HAP-1 (cell line): ENCODE measurements at regions not wholly inside any gene's neighbourhood (a gene's known extent, or its start where the extent isn't known, plus 50 kb on each side); places are given as distances from the start of the nearest gene placed in this dataset.

Experiments
- DNase-seq, 2 experiments: peaks; one replicate each; pipeline ENCODE4 v3.0.0-alpha.2; 2016 to 2020; ENCODE audit warnings: low spot score in 2 of 2
- H3K27me3 ChIP-seq: fragments of 250-450 bp; sonication (Bioruptor Pico); 2 replicates; pipeline ENCODE4 v1.5.1; 2020; ENCODE audit warnings: low read depth, mild to moderate bottlenecking, moderate library complexity
- H3K36me3 ChIP-seq: fragments of 250-450 bp; sonication (Bioruptor Pico); replicated peaks from 2 replicates; pipeline ENCODE4 v1.5.1; 2020; ENCODE audit warnings: mild to moderate bottlenecking
- H3K4me1 ChIP-seq: fragments of 250-450 bp; sonication (Bioruptor Pico); 2 replicates; pipeline ENCODE4 v1.5.1; 2020; ENCODE audit warnings: mild to moderate bottlenecking
- H3K4me3 ChIP-seq: fragments of 250-450 bp; sonication (Bioruptor Pico); 2 replicates; pipeline ENCODE4 v1.5.1; 2020; ENCODE audit warnings: mild to moderate bottlenecking, moderate library complexity
- H3K9me3 ChIP-seq: fragments of 250-450 bp; sonication (Bioruptor Pico); 2 replicates; pipeline ENCODE4 v1.5.1; 2020; ENCODE audit warnings: mild to moderate bottlenecking, moderate library complexity
- in situ Hi-C: fragments of 300-500 bp; cut with MboI; formaldehyde crosslinking; loops from 3 replicates; pipeline ENCODE4 v1.14.3; 2020; ENCODE audit warnings: low sequenced_read_pairs, inconsistent platforms, mixed read lengths

DNA sequence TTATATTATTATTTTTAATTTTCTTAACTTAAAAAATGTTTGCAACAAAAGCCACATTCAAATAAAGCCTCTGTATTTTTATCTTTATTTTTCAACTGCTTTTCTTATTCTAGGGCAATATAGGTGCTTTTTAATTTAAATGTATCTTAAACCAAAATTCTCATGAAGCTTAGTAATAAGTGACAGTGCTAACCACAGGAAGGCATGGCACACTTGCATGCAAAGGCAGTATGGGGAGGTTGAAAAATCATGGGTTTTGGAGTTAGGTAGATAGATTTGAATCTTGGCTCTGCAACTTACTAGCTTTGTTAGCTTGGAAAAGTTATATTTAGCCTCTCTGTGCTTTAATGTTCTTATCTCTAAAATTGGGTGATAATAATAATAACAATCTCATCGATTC lies 458.0 kb downstream of the DMAC1 start:
- in situ Hi-C loops, result no loop called here

GRCh38 chr9:7340451-7340850 lies 459.1 kb downstream of the DMAC1 start:
- H3K4me1 ChIP-seq, result peaks cover 9% of the 10 kb centered on the region
- no peak for DNase-seq
- no peaks in the 10 kb centered on the region for H3K36me3 ChIP-seq
- no peaks in the 10 kb centered on the region for H3K27me3 ChIP-seq
- H3K4me3 ChIP-seq, result no peak overlapping the region
- in situ Hi-C loops, result no loop called here
- no peaks in the 10 kb centered on the region for H3K9me3 ChIP-seq

More for the DNA sequence above, 458.0 kb downstream of the DMAC1 start:
- no peaks in the 10 kb centered on the region for H3K9me3 ChIP-seq
- DNase-seq, result no peak
- H3K27me3 ChIP-seq, result no peaks in the 10 kb centered on the region
- H3K36me3 ChIP-seq, result no peaks in the 10 kb centered on the region
- no peak overlapping the region for H3K4me3 ChIP-seq
- peaks cover 9% of the 10 kb centered on the region for H3K4me1 ChIP-seq

DNA sequence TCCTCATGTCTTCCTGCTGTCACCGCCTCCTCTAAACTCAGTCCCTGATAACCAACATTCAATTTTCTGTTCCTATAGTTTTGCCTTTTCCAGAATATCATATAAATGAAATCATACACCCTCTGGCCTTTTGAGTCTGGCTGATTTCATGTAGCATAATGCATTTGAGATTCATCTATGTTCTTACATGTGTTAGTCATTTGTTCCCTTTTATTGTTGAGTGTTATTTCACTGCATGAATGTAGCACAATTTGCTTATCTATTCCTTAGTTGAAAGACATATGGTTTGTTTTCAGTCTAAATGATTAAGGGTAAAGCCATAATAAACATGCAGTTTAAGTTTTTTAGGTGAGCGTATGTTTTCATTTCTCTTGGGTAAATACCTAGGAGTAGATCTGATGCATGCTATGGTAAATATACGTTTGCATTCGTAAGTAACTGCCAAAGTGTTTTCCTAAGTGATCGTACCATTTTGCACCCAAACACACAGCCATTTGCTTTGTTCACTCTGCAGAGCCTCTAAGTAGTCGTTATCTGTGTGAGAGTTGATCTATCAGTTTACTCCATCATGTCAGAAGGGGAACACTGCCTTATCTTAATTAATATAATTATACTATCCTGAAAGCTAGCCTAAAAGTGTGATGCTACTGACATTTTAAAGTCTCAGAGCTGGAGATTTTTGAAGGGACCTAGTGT lies 460.8 kb downstream of the DMAC1 start:
- no peaks in the 10 kb centered on the region for H3K36me3 ChIP-seq
- no peak for DNase-seq
- no peaks in the 10 kb centered on the region for H3K9me3 ChIP-seq
- no peaks in the 10 kb centered on the region for H3K27me3 ChIP-seq
- H3K4me3 ChIP-seq, result no peak overlapping the region
- peaks cover 9% of the 10 kb centered on the region for H3K4me1 ChIP-seq
- in situ Hi-C loops, result no loop called here

DNA sequence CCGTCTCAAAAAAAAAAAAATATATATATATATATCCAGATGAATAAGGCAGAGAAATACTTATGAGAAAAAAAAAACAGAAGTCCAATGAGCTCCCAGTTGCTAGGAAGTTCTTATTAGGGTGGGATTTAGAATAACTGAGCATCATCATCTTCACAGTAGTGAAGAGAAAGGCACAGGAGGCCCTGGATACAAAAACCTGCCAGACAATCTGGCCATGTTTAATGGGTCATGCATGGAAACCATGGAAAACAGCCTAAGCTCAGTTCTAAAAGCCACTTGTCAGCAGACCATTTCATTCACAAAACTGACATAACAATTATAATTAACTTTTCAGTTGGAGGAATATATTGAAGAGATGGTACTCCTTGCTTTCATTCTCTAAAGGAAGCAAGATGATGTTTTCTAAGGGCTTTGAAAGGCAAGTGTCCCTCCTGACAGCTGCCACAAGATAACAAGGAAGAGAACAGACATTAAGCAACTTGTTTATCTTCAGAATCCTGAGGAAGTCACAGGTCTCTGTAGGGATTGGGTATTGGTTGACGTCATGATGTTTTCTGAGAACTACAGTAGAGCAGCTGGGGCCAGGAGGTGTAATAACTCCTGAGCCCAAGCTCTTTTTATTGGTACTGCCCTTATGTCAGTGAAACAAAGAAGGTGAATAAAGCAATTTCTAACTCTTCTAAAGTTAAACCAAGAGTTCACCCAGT lies 463.1 kb downstream of the DMAC1 start:
- no peaks in the 10 kb centered on the region for H3K9me3 ChIP-seq
- no peaks in the 10 kb centered on the region for H3K27me3 ChIP-seq
- no peak for DNase-seq
- no peaks in the 10 kb centered on the region for H3K4me1 ChIP-seq
- H3K4me3 ChIP-seq, result no peak overlapping the region
- H3K36me3 ChIP-seq, result no peaks in the 10 kb centered on the region
- in situ Hi-C loops, result no loop called here

DNA sequence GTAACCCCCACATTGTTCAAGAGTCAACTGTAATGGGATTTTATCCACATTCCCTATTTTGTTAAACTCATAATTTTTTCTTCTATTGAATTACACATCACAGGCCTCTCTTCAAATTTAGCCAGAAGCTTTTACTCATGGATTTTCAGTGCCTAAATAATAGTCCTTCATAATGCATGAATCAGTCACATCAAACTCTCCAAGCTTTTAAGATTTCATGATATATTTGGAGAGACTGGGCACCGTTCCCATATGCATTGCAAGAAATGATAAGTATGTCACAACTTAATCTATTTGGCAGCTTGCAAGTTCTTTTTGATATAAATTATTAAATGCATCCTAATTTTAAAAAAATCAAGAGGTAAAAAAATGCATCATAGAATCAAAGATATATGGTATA lies 465.9 kb downstream of the DMAC1 start:
- DNase-seq, result no peak
- Histone ChIP-seq H3K36me3 (no peaks in the 10 kb centered on the region), H3K27me3 (no peaks in the 10 kb centered on the region), H3K4me1 (no peaks in the 10 kb centered on the region), H3K4me3 (no peak overlapping the region), H3K9me3 (no peaks in the 10 kb centered on the region)
- in situ Hi-C loops, result no loop called here

DNA sequence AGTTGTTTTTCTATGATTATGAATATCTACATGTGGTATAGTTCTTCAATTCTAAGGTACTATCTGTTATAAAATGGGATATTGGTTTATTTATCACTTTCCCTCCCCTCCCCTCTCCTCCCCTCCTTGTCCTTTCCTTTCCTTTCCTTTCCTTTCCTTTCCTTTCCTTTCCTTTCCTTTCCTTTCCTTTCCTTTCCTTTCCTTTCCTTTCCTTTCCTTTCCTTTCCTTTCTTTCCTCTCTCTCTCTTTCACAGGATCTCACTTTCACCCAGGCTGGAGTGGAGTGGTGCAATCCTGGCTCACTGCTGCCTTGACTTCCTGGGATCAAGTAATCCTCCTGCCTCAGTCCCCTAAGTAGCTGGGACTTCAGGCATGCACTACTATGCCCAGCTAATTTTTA lies 466.8 kb downstream of the DMAC1 start:
- Histone ChIP-seq H3K4me3 (no peak overlapping the region), H3K27me3 (no peaks in the 10 kb centered on the region), H3K4me1 (no peaks in the 10 kb centered on the region), H3K9me3 (no peaks in the 10 kb centered on the region), H3K36me3 (no peaks in the 10 kb centered on the region)
- in situ Hi-C loops, result no loop called here
- no peak for DNase-seq

DNA sequence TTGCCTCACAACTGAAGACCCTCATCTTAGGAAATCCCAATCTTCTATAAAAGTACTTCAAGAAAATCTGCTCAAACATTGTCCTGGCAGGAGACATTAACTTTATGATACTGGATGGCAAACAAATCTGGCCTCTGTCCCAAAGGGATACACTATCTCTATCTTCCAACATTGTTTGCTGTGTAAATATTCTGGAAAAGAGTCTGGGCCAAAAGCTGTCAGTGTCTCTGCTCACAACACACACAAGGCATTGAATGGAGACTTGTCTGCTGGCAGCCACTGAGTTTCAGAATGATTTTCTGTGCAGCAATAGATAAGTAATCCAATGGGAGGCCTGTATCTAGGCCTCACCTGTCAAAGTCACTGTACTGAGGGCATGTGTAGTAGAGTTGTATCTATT lies 471.1 kb downstream of the DMAC1 start:
- no peak overlapping the region for H3K4me3 ChIP-seq
- H3K36me3 ChIP-seq, result no peaks in the 10 kb centered on the region
- no peak for DNase-seq
- in situ Hi-C loops, result no loop called here
- H3K9me3 ChIP-seq, result no peaks in the 10 kb centered on the region
- no peaks in the 10 kb centered on the region for H3K4me1 ChIP-seq
- no peaks in the 10 kb centered on the region for H3K27me3 ChIP-seq

- in situ Hi-C loops, result no loop called here
- Histone ChIP-seq H3K36me3 (no peaks in the 10 kb centered on the region), H3K4me1 (no peaks in the 10 kb centered on the region), H3K9me3 (no peaks in the 10 kb centered on the region), H3K27me3 (no peaks in the 10 kb centered on the region), H3K4me3 (no peak overlapping the region)
- DNase-seq, result no peak
Observed at GRCh38 chr9:7325995-7326394, 473.6 kb downstream of the DMAC1 start.

DNA sequence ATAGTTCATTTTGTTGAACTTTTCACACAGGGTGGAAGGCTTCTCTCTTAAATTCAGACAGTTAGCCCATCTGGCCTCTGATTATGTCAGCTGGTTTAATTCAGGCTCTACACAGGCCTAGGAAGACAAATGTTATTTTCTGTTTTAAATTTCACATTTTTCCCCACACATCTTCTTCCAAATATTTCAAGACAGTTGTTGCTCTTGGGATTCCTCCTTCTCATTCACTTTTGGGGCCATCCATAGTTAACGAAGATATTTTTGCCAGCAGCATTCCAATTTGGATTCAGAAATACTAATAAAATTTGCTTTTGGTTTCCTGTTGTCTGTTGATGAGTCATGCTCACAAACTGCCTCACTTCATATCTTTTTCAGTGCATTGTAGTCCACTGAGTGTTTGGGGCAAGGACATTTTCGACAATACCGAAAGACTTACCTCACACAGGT lies 475.4 kb downstream of the DMAC1 start:
- no peaks in the 10 kb centered on the region for H3K36me3 ChIP-seq
- no peaks in the 10 kb centered on the region for H3K27me3 ChIP-seq
- H3K9me3 ChIP-seq, result no peaks in the 10 kb centered on the region
- in situ Hi-C loops, result no loop called here
- no peaks in the 10 kb centered on the region for H3K4me1 ChIP-seq
- H3K4me3 ChIP-seq, result no peak overlapping the region
- no peak for DNase-seq

DNA sequence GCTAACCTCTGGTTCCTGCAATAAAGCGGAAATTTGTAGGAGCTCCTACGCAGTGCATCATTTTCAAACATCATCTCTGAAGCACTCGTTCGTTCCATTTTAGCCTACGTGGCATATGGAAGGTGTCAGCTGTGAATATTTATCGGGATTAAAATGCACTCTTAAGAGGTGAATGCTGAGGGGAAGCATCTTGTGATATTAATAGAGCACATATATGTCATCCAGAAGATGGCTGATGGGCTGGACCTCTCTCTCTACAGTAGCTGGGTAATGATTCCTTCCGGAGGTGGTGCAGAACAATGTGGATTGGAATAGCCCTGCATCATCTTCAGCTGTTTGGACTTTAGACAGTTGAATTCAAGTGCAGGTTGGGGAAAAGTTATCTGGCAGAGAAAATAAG lies 478.7 kb downstream of the DMAC1 start:
- Histone ChIP-seq H3K27me3 (no peaks in the 10 kb centered on the region), H3K4me1 (peaks cover 9% of the 10 kb centered on the region), H3K36me3 (no peaks in the 10 kb centered on the region), H3K4me3 (no peak overlapping the region), H3K9me3 (no peaks in the 10 kb centered on the region)
- no peak for DNase-seq
- in situ Hi-C loops, result no loop called here

- DNase-seq, result no peak
- in situ Hi-C loops, result no loop called here
- Histone ChIP-seq H3K27me3 (no peaks in the 10 kb centered on the region), H3K4me3 (no peak overlapping the region), H3K36me3 (no peaks in the 10 kb centered on the region), H3K9me3 (no peaks in the 10 kb centered on the region), H3K4me1 (peaks cover 14% of the 10 kb centered on the region)
Observed at GRCh38 chr9:7320139-7320538, 479.4 kb downstream of the DMAC1 start.

- DNase-seq, result no peak
- H3K9me3 ChIP-seq, result no peaks in the 10 kb centered on the region
- peaks cover 14% of the 10 kb centered on the region for H3K4me1 ChIP-seq
- H3K27me3 ChIP-seq, result no peaks in the 10 kb centered on the region
- in situ Hi-C loops, result no loop called here
- H3K36me3 ChIP-seq, result no peaks in the 10 kb centered on the region
- no peak overlapping the region for H3K4me3 ChIP-seq
Observed at GRCh38 chr9:7318920-7319319, 480.7 kb downstream of the DMAC1 start.

GRCh38 chr9:7316967-7317366 lies 482.6 kb downstream of the DMAC1 start:
- H3K4me3 ChIP-seq, result no peak overlapping the region
- no peaks in the 10 kb centered on the region; the same call in none of the 2 replicates for H3K9me3 ChIP-seq
- H3K4me1 ChIP-seq, result peaks cover 14% of the 10 kb centered on the region
- no peaks in the 10 kb centered on the region for H3K27me3 ChIP-seq
- peak in 1 of 2 experiments; percentile 20 for DNase-seq
- in situ Hi-C loops, result no loop called here
- H3K36me3 ChIP-seq, result no peaks in the 10 kb centered on the region

- H3K4me3 ChIP-seq, result no peak overlapping the region
- no peaks in the 10 kb centered on the region for H3K27me3 ChIP-seq
- peak; percentile 71 to 93 for DNase-seq
- in situ Hi-C loops, result no loop called here
- H3K9me3 ChIP-seq, result no peaks in the 10 kb centered on the region; the same call in none of the 2 replicates
- peaks cover 14% of the 10 kb centered on the region for H3K4me1 ChIP-seq
- no peaks in the 10 kb centered on the region for H3K36me3 ChIP-seq
Observed at GRCh38 chr9:7316166-7316795, 483.3 kb downstream of the DMAC1 start.
